Body of pancreas (tissue), 4 donors: ENCODE measurements at regions not wholly inside any gene's neighbourhood (a gene's known extent, or its start where the extent isn't known, plus 50 kb on each side); places are given as distances from the start of the nearest gene placed in this dataset.

Source experiments
- ATAC-seq: fragments of 150-250 bp; one replicate; pipeline ENCODE4 v1.9.1; 2016
- DNase-seq, 4 donors: peaks; one replicate each; pipeline ENCODE4 v3.0.0-alpha.2; 2019
- H3K27ac ChIP-seq, 4 donors: fragments of 200-600 bp; sonication (generic); 1 replicate in 3 of 4; 2 replicates in 1 of 4; pipeline versions ENCODE4 v1.5.1 to v1.6.1; 2016 to 2019; ENCODE audit warnings: mild to moderate bottlenecking in 1 of 4, mixed read lengths in 1 of 4, moderate library complexity in 1 of 4
- H3K27me3 ChIP-seq, 2 donors: fragments of 200-600 bp; sonication (generic); one replicate each; pipeline ENCODE4 v1.6.0; 2016; ENCODE audit warnings: mild to moderate bottlenecking in 1 of 2
- H3K36me3 ChIP-seq, 2 donors: fragments of 200-600 bp; sonication (generic); replicated peaks in 1 of 2; 2 replicates each; pipeline ENCODE4 v1.5.1; 2016; ENCODE audit warnings: low read depth in 2 of 2; ENCODE audit not compliant: insufficient read depth in 1 of 2
- H3K4me1 ChIP-seq: fragments of 200-600 bp; sonication (generic); one replicate; pipeline ENCODE4 v1.6.0; 2016
- H3K4me3 ChIP-seq, 2 donors: fragments of 200-600 bp; sonication (generic); 1 replicate in 1 of 2; 2 replicates in 1 of 2; pipeline ENCODE4 v1.5.1; 2016 to 2019
- H3K9me3 ChIP-seq, 3 donors: fragments of 200-600 bp; sonication (generic); 1 replicate in 2 of 3; 2 replicates in 1 of 3; pipeline ENCODE4 v1.5.1; 2016
- POLR2A ChIP-seq, 3 donors: fragments of 450-650 bp; IDR thresholded peaks; one replicate each; pipeline ENCODE4 v1.6.1; 2016; ENCODE audit warnings: antibody characterized with exemption in 3 of 3, mild to moderate bottlenecking in 2 of 3
- WGBS, 2 donors: methylation state at CpG; one replicate each; pipeline ENCODE4 v1.1.5; 2017; 5-methylcytosine and 5-hydroxymethylcytosine counted together
- intact Hi-C: fragments of 100-400 bp; cut with DNase I; formaldehyde crosslinking; loops from one replicate; pipeline ENCODE4 v1.15.1; 2023
- TF ChIP-seq, protein P1 (sequence below), 7 experiments: fragments of 450-650 bp in 4 of 7; fragments of 200-600 bp in 3 of 7; sonication (generic) in 3 of 7; IDR thresholded peaks; one replicate each; pipeline ENCODE4 v1.5.1; 2016 to 2019; ENCODE audit warnings: antibody characterized with exemption in 7 of 7

GRCh38 chr7:50214771-50215170, 89.7 kb upstream of the IKZF1 start:
- WGBS, 2 donors: 67 to 72% methylated on average over 8 of the region's 8 CpGs
- no peak overlapping the region for H3K4me3 ChIP-seq
- no peak for DNase-seq
- H3K9me3 ChIP-seq: no peaks in the 10 kb centered on the region
- intact Hi-C loops: no loop called here
- H3K27me3 ChIP-seq: no peaks in the 10 kb centered on the region
- H3K4me1 ChIP-seq: no peaks in the 10 kb centered on the region
- H3K27ac ChIP-seq: no peak overlapping the region
- TF ChIP-seq, protein P1, sequence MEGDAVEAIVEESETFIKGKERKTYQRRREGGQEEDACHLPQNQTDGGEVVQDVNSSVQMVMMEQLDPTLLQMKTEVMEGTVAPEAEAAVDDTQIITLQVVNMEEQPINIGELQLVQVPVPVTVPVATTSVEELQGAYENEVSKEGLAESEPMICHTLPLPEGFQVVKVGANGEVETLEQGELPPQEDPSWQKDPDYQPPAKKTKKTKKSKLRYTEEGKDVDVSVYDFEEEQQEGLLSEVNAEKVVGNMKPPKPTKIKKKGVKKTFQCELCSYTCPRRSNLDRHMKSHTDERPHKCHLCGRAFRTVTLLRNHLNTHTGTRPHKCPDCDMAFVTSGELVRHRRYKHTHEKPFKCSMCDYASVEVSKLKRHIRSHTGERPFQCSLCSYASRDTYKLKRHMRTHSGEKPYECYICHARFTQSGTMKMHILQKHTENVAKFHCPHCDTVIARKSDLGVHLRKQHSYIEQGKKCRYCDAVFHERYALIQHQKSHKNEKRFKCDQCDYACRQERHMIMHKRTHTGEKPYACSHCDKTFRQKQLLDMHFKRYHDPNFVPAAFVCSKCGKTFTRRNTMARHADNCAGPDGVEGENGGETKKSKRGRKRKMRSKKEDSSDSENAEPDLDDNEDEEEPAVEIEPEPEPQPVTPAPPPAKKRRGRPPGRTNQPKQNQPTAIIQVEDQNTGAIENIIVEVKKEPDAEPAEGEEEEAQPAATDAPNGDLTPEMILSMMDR (IDR thresholded peaks at IDR 0.05): no peak
- no peak for TF ChIP-seq POLR2A (IDR thresholded peaks at IDR 0.05)
- no peaks in the 10 kb centered on the region for H3K36me3 ChIP-seq
- no peak for ATAC-seq

DNA sequence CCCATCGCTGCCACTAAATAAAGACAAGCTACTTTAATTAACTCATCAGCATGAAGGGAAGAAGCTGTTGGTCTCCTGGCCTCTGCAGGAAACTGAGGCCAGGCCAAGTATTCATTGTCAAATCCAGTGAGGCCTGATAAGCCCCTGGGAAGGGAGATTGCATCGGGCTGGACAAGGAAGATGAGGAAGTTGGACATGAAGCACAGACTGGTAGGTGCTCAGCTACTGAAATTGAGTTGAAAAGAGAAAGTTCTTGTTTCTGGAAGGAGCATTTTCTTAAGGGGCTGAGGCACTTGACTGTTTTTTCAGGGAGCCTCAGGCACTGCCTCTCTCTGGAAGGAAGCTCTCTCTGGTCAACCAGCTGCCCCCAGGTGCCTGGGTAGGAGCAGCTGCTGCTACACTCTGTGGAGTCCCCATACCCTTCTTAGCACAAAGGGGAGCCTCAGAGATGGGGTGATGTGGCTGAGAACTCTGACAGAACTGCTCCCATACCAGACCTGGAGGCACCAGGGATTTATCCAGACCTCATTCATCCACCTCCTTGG, 90.3 kb upstream of the IKZF1 start:
- intact Hi-C loops: no loop called here
- WGBS, 2 donors: 64 to 69% methylated on average over 2 of the region's 2 CpGs
- no peak for ATAC-seq
- no peaks in the 10 kb centered on the region for H3K4me1 ChIP-seq
- no peak overlapping the region for H3K27ac ChIP-seq
- no peak overlapping the region for H3K4me3 ChIP-seq
- TF ChIP-seq POLR2A (IDR thresholded peaks at IDR 0.05): no peak
- no peaks in the 10 kb centered on the region for H3K27me3 ChIP-seq
- H3K36me3 ChIP-seq: no peaks in the 10 kb centered on the region
- H3K9me3 ChIP-seq: no peaks in the 10 kb centered on the region
- DNase-seq: no peak

DNA sequence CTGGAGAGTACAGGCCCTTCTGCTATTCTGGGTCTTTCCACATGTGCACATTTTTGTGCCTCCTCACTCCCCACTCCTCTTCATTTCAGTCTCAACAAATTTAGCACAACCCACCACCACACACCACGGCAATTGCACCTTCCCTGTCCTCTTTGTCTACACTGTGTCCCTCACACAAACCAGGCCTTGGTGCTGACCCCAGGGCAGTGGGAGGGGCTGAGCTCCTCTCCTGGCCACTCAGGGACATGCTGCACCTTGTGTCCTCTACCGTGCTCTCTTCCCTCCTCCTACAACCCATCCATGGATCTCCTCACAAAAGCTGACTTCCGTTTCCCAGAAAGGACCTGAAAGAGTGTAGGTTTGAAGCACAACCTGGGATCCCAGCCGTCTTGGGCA, 90.9 kb upstream of the IKZF1 start:
- DNase-seq (no peak), ATAC-seq (no peak)
- intact Hi-C loops: no loop called here
- WGBS, 2 donors: 56 to 58% methylated on average over 4 of the region's 4 CpGs
- Histone ChIP-seq H3K36me3 (no peaks in the 10 kb centered on the region), H3K27me3 (no peaks in the 10 kb centered on the region), H3K27ac (no peak overlapping the region), H3K4me3 (no peak overlapping the region), H3K4me1 (no peaks in the 10 kb centered on the region), H3K9me3 (no peaks in the 10 kb centered on the region)
- TF ChIP-seq, protein P1 (IDR thresholded peaks at IDR 0.05): no peak
- no peak for TF ChIP-seq POLR2A (IDR thresholded peaks at IDR 0.05)

DNA sequence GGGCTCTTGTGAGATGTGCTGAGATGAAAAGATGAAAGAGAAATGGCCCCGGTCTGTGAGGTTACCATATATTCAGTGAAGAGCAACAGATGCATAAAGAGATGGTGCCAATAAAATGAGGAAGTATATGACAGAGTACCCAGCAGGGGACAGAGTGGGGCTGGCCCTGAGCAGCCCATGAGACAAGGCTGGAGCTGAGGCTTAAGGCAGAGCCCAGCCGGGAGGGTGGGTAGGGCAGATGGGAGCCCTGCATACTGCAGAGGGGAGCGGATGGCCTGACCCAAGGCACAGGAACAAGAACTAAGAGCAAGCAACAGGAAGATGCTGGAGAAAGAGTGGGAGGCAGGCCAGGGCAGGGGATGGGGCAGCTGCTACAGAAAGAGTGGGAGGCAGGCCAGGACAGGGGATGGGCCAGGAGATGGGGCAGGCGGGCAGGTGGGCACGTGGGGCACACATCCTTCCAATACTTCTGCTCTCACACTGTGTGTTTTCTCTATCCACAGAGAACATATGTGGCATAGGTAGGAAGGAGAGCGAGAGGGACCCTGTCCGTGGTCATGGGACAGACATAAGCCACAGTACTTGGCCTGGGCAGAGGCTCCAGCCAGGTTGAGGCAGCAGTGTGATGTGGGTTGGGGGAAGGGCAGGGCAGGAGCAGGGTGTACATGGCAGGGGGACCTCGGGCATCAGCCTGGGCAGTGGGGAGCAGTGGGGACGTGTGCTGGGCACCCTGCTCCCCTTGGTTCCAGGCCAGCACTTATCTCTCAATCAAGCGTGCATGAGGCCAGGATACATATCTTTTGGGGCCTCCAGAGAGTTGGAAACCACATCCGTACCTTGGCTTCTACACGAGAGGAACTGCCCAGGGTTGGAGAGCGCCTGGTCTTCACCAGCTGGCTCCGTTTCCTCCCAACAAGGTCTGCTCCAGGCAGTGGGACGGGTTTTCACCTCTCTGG, 91.6 kb upstream of the IKZF1 start:
- Histone ChIP-seq H3K9me3 (no peaks in the 10 kb centered on the region), H3K4me3 (no peak overlapping the region), H3K4me1 (no peaks in the 10 kb centered on the region), H3K27ac (no peak overlapping the region), H3K27me3 (no peaks in the 10 kb centered on the region), H3K36me3 (no peaks in the 10 kb centered on the region)
- no peak for DNase-seq
- intact Hi-C loops: no loop called here
- ATAC-seq: no peak
- TF ChIP-seq, protein P1 (IDR thresholded peaks at IDR 0.05): no peak
- TF ChIP-seq POLR2A (IDR thresholded peaks at IDR 0.05): no peak
- 54 to 74% methylated on average over 12 to 15 of the region's 15 CpGs for WGBS, 2 donors

GRCh38 chr7:50212016-50212325, 92.5 kb upstream of the IKZF1 start:
- Histone ChIP-seq H3K36me3 (no peaks in the 10 kb centered on the region), H3K4me1 (no peaks in the 10 kb centered on the region), H3K27ac (no peak overlapping the region), H3K4me3 (no peak overlapping the region), H3K9me3 (no peaks in the 10 kb centered on the region), H3K27me3 (no peaks in the 10 kb centered on the region)
- ATAC-seq (no peak), DNase-seq (no peak)
- TF ChIP-seq, protein P1 (IDR thresholded peaks at IDR 0.05): no peak
- TF ChIP-seq POLR2A (IDR thresholded peaks at IDR 0.05): no peak
- intact Hi-C loops: no loop called here
- WGBS, 2 donors: 54 to 62% methylated on average over 7 to 10 of the region's 10 CpGs
